Mesenchymal stem cell (in vitro differentiated cells and primary cell): ENCODE measurements at regions not wholly inside any gene's neighbourhood (a gene's known extent, or its start where the extent isn't known, plus 50 kb on each side); places are given as distances from the start of the nearest gene placed in this dataset.
"Not testable (repeated sequence)": the region's sequence is repeated elsewhere in the genome, so short reads cannot be mapped to it uniquely, and the experiment has no call there.

Experiments used
- DNase-seq: peaks from one replicate; pipeline ENCODE4 v3.0.0-alpha.2; 2013
- H2AFZ ChIP-seq: one replicate; pipeline ENCODE4 v1.6.1; 2013; ENCODE audit warnings: low read depth, mild to moderate bottlenecking, control low read depth, inconsistent platforms, low read length, moderate library complexity
- H2AK5ac ChIP-seq: 2 replicates; pipeline ENCODE4 v1.6.1; 2013; ENCODE audit warnings: low read length, moderate library complexity, mild to moderate bottlenecking, inconsistent platforms; ENCODE audit not compliant: severe bottlenecking
- H2BK120ac ChIP-seq: one replicate; pipeline ENCODE4 v1.6.1; 2013; ENCODE audit warnings: low read depth, mild to moderate bottlenecking, inconsistent platforms, low read length, moderate library complexity
- H2BK12ac ChIP-seq, 2 experiments: one replicate each; pipeline ENCODE4 v1.6.1; 2013; ENCODE audit warnings: inconsistent platforms in 2 of 2, low read length in 2 of 2, mild to moderate bottlenecking in 2 of 2, moderate library complexity in 2 of 2, control low read depth in 1 of 2
- H2BK15ac ChIP-seq: one replicate; pipeline ENCODE4 v1.6.1; 2013; ENCODE audit warnings: mild to moderate bottlenecking, low read depth, inconsistent platforms; ENCODE audit not compliant: poor library complexity, severe bottlenecking
- H2BK5ac ChIP-seq: 2 replicates; pipeline ENCODE4 v1.6.1; 2013; ENCODE audit warnings: low read depth, mild to moderate bottlenecking, low read length, control low read depth, inconsistent platforms; ENCODE audit not compliant: poor library complexity, severe bottlenecking
- H3K14ac ChIP-seq, 2 experiments: one replicate each; pipeline ENCODE4 v1.6.1; 2013; ENCODE audit warnings: inconsistent platforms in 2 of 2, low read length in 2 of 2, control low read depth in 1 of 2, mild to moderate bottlenecking in 1 of 2, moderate library complexity in 1 of 2
- H3K18ac ChIP-seq, 2 experiments: one replicate each; pipeline ENCODE4 v1.6.1; 2013; ENCODE audit warnings: inconsistent platforms in 2 of 2, low read length in 2 of 2, control low read depth in 1 of 2, low read depth in 1 of 2, mild to moderate bottlenecking in 1 of 2
- H3K23ac ChIP-seq, 2 experiments: one replicate each; pipeline ENCODE4 v1.6.1; 2013; ENCODE audit warnings: inconsistent platforms in 2 of 2, low read length in 2 of 2, mild to moderate bottlenecking in 2 of 2, moderate library complexity in 2 of 2, control low read depth in 1 of 2
- H3K27ac ChIP-seq: 2 replicates; pipeline ENCODE4 v1.5.1; 2013; ENCODE audit warnings: mild to moderate bottlenecking, moderate library complexity, low read length, control low read depth, inconsistent platforms; ENCODE audit not compliant: poor library complexity, severe bottlenecking
- H3K27me3 ChIP-seq, 2 experiments: 2 replicates each; pipeline versions ENCODE4 v1.6.1 to v1.7.0; 2013; ENCODE audit warnings: low read length in 2 of 2, mild to moderate bottlenecking in 2 of 2, moderate library complexity in 2 of 2, control low read depth in 1 of 2, inconsistent platforms in 1 of 2; ENCODE audit not compliant: control insufficient read depth in 1 of 2, insufficient read depth in 1 of 2
- H3K36me3 ChIP-seq, 2 experiments: 2 replicates each; pipeline versions ENCODE4 v1.6.1 to v1.7.0; 2013; ENCODE audit warnings: low read length in 2 of 2, control low read depth in 1 of 2, inconsistent platforms in 1 of 2, low read depth in 1 of 2, mild to moderate bottlenecking in 1 of 2; ENCODE audit not compliant: insufficient read depth in 2 of 2, control insufficient read depth in 1 of 2
- H3K4ac ChIP-seq, 2 experiments: one replicate each; pipeline ENCODE4 v1.6.1; 2013; ENCODE audit warnings: inconsistent platforms in 2 of 2, low read length in 2 of 2, mild to moderate bottlenecking in 2 of 2, moderate library complexity in 2 of 2, control low read depth in 1 of 2, low read depth in 1 of 2
- H3K4me1 ChIP-seq: 2 replicates; pipeline ENCODE4 v1.6.1; 2013; ENCODE audit warnings: low read depth, low read length, control low read depth; ENCODE audit not compliant: control insufficient read depth, insufficient read depth
- H3K4me2 ChIP-seq: 2 replicates; pipeline ENCODE4 v1.6.1; 2013; ENCODE audit warnings: low read length, mild to moderate bottlenecking, inconsistent platforms; ENCODE audit not compliant: poor library complexity, severe bottlenecking
- H3K4me3 ChIP-seq, 2 experiments: 2 replicates each; pipeline versions ENCODE4 v1.5.1 to v1.7.0; 2013; ENCODE audit warnings: low read length in 2 of 2, mild to moderate bottlenecking in 2 of 2, control low read depth in 1 of 2, low read depth in 1 of 2; ENCODE audit not compliant: insufficient read depth in 1 of 2
- H3K79me1 ChIP-seq: replicated peaks from 2 replicates; pipeline ENCODE4 v1.6.1; 2013; ENCODE audit warnings: mild to moderate bottlenecking, control low read depth, low read length, inconsistent platforms; ENCODE audit not compliant: poor library complexity, severe bottlenecking
- H3K9ac ChIP-seq: 2 replicates; pipeline ENCODE4 v1.7.0; 2013; ENCODE audit warnings: mild to moderate bottlenecking, low read length, moderate library complexity
- H3K9me3 ChIP-seq: 2 replicates; pipeline ENCODE4 v1.7.0; 2013; ENCODE audit warnings: mild to moderate bottlenecking, low read length; ENCODE audit not compliant: control insufficient read depth
- H4K8ac ChIP-seq: one replicate; pipeline ENCODE4 v1.6.1; 2013; ENCODE audit warnings: inconsistent platforms, mild to moderate bottlenecking, low read length, moderate library complexity
- H4K91ac ChIP-seq: one replicate; pipeline ENCODE4 v1.6.1; 2013; ENCODE audit warnings: mild to moderate bottlenecking, low read length, inconsistent platforms
- WGBS: methylation state at CpG from one replicate; pipeline ENCODE4 v1.1.7; 2013; ENCODE audit warnings: mixed read lengths; 5-methylcytosine and 5-hydroxymethylcytosine counted together

- H2BK5ac ChIP-seq, result no peak overlapping the region
- H2BK120ac ChIP-seq, result no peak overlapping the region
- no peak overlapping the region for H2AK5ac ChIP-seq
- H3K79me1 ChIP-seq, result no peaks in the 10 kb centered on the region
- H2AFZ ChIP-seq, result no peak overlapping the region
- H3K27ac ChIP-seq, result no peak overlapping the region
- H4K8ac ChIP-seq, result no peak overlapping the region
- H2BK15ac ChIP-seq, result no peak overlapping the region
- peak overlapping the region in 1 of 2 experiments; percentile 18 for H3K14ac ChIP-seq
- no peak overlapping the region for H3K4me2 ChIP-seq
- H3K9me3 ChIP-seq, result no peaks in the 10 kb centered on the region
- H4K91ac ChIP-seq, result peak overlapping the region; percentile 41
- no peak overlapping the region for H3K9ac ChIP-seq
- H3K23ac ChIP-seq, result no peak overlapping the region
- no peak overlapping the region for H3K4me3 ChIP-seq
- WGBS, result 67% methylated on average over 10 of the region's 10 CpGs
- peak overlapping the region; percentile 69 to 94 for H2BK12ac ChIP-seq
- H3K36me3 ChIP-seq, result no peaks in the 10 kb centered on the region
- H3K4me1 ChIP-seq, result peaks cover 22% of the 10 kb centered on the region
- peak overlapping the region in 1 of 2 experiments; percentile 89 for H3K18ac ChIP-seq
- peak overlapping the region in 1 of 2 experiments; percentile 40 for H3K4ac ChIP-seq
- DNase-seq, result peak; percentile 67
- H3K27me3 ChIP-seq, result no peaks in the 10 kb centered on the region
These were observed 99.4 kb downstream of the NPIPB11 start for GRCh38 chr16:29306943-29307597.

- no peak overlapping the region for H3K4ac ChIP-seq
- no peak overlapping the region for H4K91ac ChIP-seq
- H3K14ac ChIP-seq, result no peak overlapping the region
- no peak overlapping the region for H3K4me3 ChIP-seq
- H2BK5ac ChIP-seq, result no peak overlapping the region
- H2AK5ac ChIP-seq, result no peak overlapping the region
- no peak overlapping the region for H2BK12ac ChIP-seq
- H3K9ac ChIP-seq, result no peak overlapping the region
- H2AFZ ChIP-seq, result no peak overlapping the region
- no peaks in the 10 kb centered on the region for H3K27me3 ChIP-seq
- no peak overlapping the region for H3K23ac ChIP-seq
- H3K18ac ChIP-seq, result no peak overlapping the region
- H2BK120ac ChIP-seq, result no peak overlapping the region
- no peak overlapping the region for H2BK15ac ChIP-seq
- H3K4me1 ChIP-seq, result peaks cover 22% of the 10 kb centered on the region
- no peaks in the 10 kb centered on the region for H3K36me3 ChIP-seq
- no peak for DNase-seq
- 93% methylated on average over 14 of the region's 14 CpGs for WGBS
- H4K8ac ChIP-seq, result no peak overlapping the region
- H3K4me2 ChIP-seq, result no peak overlapping the region
- no peak overlapping the region for H3K27ac ChIP-seq
- H3K79me1 ChIP-seq, result no peaks in the 10 kb centered on the region
- no peaks in the 10 kb centered on the region for H3K9me3 ChIP-seq
These were observed 100.3 kb downstream of the NPIPB11 start for GRCh38 chr16:29306201-29306600.

GRCh38 chr16:29305018-29305417, 101.5 kb downstream of the NPIPB11 start:
- not testable (repeated sequence) for H2AK5ac ChIP-seq, H2BK5ac ChIP-seq, DNase-seq, H4K8ac ChIP-seq, H3K23ac ChIP-seq, H2BK12ac ChIP-seq, H3K14ac ChIP-seq, H3K4me2 ChIP-seq, H3K27ac ChIP-seq, H2BK15ac ChIP-seq, H3K18ac ChIP-seq, H3K27me3 ChIP-seq, H3K9ac ChIP-seq, H4K91ac ChIP-seq, H3K9me3 ChIP-seq, H3K4me3 ChIP-seq, H3K79me1 ChIP-seq, H2AFZ ChIP-seq, H3K36me3 ChIP-seq, H2BK120ac ChIP-seq, H3K4ac ChIP-seq
- WGBS, result 79% methylated on average over 3 of the region's 11 CpGs
- peaks cover 22% of the 10 kb centered on the region for H3K4me1 ChIP-seq

- no peak overlapping the region for H2BK120ac ChIP-seq
- no peak overlapping the region for H2BK5ac ChIP-seq
- no peak overlapping the region for H2BK15ac ChIP-seq
- no peak overlapping the region for H3K4me3 ChIP-seq
- H3K9ac ChIP-seq, result no peak overlapping the region
- no peak overlapping the region for H2AK5ac ChIP-seq
- H3K27ac ChIP-seq, result no peak overlapping the region
- no peak overlapping the region for H4K8ac ChIP-seq
- H3K27me3 ChIP-seq, result no peaks in the 10 kb centered on the region
- no peak overlapping the region for H2AFZ ChIP-seq
- H3K36me3 ChIP-seq, result no peaks in the 10 kb centered on the region
- no peak for DNase-seq
- H3K9me3 ChIP-seq, result no peaks in the 10 kb centered on the region
- peaks cover 22% of the 10 kb centered on the region for H3K4me1 ChIP-seq
- no peak overlapping the region for H3K18ac ChIP-seq
- H3K14ac ChIP-seq, result no peak overlapping the region
- H4K91ac ChIP-seq, result peak overlapping the region; percentile 45
- no peaks in the 10 kb centered on the region for H3K79me1 ChIP-seq
- no peak overlapping the region for H2BK12ac ChIP-seq
- 74% methylated on average over 11 of the region's 11 CpGs for WGBS
- H3K4ac ChIP-seq, result no peak overlapping the region
- H3K4me2 ChIP-seq, result no peak overlapping the region
- no peak overlapping the region for H3K23ac ChIP-seq
These were observed 102.3 kb downstream of the NPIPB11 start for GRCh38 chr16:29304251-29304650.
